ENCODE measurements at regions not wholly inside any gene's neighbourhood (a gene's known extent, or its start where the extent isn't known, plus 50 kb on each side); places are given as distances from the start of the nearest gene placed in this dataset.

DNA sequence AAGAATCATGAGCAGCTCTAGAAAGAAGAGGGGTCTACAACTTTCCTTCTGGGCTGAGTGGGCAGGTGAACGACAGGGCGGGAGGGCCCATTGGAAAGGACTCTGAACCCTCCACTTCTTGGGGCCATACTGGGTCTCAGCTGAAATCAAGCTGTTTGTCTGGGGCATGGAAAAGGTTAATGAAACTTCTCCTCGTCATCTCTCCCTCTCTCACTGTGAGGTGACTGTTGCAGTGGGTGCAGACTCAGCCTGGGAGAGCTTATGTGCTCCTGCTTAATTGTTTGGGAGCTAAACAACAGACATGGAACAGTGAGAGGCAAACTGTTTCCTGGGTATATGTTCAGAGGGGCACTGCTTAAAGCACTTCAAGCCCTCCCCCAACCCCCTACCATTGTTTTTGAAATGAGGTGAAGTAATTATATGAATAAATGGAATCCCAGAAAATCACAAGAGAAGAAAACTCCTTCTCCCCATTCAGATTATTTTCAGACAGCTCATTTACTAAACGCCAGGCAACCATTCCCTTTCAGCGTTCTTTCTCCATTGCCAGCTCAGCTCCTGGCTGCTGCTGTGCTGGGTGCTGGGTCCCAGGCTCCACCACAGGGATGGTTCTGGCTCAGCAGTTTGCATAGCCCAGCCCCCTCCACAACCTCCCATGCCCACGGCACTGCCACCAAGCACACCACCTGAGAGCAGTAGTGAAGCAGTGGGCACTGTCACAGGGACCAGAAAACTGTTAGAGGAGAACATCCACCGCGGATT lies 444.9 kb upstream of the TBL1XR1 start:
- Histone ChIP-seq H3K27me3 (no peaks in the 10 kb centered on the region), H3K36me3 (no peaks in the 10 kb centered on the region), H3K27ac (peak overlapping the region in 2 of 3 donors; percentile 48 to 50), H3K4me3 (replicated peaks in 1 of 3) (no peak overlapping the region), H3K9me3 (no peaks in the 10 kb centered on the region), H3K4me1 (peaks cover 12 to 19% of the 10 kb centered on the region in 2 donors)
- intact Hi-C loops (cut with DNase I) = no loop called here
- TF ChIP-seq, protein P1, sequence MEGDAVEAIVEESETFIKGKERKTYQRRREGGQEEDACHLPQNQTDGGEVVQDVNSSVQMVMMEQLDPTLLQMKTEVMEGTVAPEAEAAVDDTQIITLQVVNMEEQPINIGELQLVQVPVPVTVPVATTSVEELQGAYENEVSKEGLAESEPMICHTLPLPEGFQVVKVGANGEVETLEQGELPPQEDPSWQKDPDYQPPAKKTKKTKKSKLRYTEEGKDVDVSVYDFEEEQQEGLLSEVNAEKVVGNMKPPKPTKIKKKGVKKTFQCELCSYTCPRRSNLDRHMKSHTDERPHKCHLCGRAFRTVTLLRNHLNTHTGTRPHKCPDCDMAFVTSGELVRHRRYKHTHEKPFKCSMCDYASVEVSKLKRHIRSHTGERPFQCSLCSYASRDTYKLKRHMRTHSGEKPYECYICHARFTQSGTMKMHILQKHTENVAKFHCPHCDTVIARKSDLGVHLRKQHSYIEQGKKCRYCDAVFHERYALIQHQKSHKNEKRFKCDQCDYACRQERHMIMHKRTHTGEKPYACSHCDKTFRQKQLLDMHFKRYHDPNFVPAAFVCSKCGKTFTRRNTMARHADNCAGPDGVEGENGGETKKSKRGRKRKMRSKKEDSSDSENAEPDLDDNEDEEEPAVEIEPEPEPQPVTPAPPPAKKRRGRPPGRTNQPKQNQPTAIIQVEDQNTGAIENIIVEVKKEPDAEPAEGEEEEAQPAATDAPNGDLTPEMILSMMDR (IDR thresholded peaks at IDR 0.05) = no peak
- TF ChIP-seq POLR2A (IDR thresholded peaks at IDR 0.05) = peak in 1 of 2 donors; percentile 9
- WGBS, 2 donors = 49 to 51% methylated on average over 6 to 8 of the region's 8 CpGs
- DNase-seq = peak; percentile 66 to 73

DNA sequence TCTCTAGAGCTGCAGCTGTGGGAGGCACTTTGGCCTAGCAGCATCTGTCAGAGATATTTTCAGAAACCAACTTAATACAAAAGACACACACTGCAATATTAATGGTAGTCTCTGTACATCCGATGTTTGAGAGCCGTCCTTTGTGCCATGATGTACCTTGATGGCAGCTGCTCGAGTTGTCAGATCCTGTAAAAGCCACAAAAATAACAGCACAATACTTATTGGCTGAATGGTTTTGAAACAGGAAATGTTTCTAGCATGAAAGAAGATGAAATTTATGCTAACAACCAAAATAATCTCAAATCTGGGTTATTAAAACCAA lies 445.5 kb upstream of the TBL1XR1 start:
- Histone ChIP-seq H3K4me3 (replicated peaks in 1 of 3) (no peak overlapping the region), H3K27ac (peak overlapping the region in 2 of 3 donors; percentile 48 to 50), H3K36me3 (no peaks in the 10 kb centered on the region), H3K27me3 (no peaks in the 10 kb centered on the region), H3K9me3 (no peaks in the 10 kb centered on the region), H3K4me1 (peaks cover 18 to 25% of the 10 kb centered on the region in 2 donors)
- intact Hi-C loops (cut with DNase I) = no loop called here
- DNase-seq = no peak
- WGBS, 2 donors = 72 to 89% methylated on average over 3 of the region's 3 CpGs
- TF ChIP-seq POLR2A (IDR thresholded peaks at IDR 0.05) = no peak
- TF ChIP-seq, protein P1 (IDR thresholded peaks at IDR 0.05) = no peak

DNA sequence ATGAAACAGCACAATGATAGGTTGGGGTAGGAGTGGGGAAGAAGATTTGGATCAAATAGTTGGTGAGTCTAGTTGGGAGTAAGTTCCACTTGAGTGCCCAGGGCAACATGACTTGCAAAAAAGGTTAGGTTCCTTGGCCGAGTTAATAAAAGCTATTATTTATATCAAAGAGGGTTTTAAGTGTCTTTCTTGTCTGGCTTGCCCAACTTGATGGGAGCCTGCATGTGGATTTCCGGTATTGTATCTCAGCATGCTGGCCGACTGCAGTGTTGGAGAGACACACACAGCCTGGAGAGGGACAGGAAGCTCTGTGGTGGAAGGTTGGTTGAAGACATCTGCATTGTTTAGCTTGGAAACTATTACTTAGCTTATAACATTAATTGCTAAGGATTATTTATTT lies 449.5 kb upstream of the TBL1XR1 start:
- TF ChIP-seq, protein P1 (IDR thresholded peaks at IDR 0.05) = no peak
- TF ChIP-seq POLR2A (IDR thresholded peaks at IDR 0.05) = no peak
- Histone ChIP-seq H3K36me3 (no peaks in the 10 kb centered on the region), H3K4me3 (replicated peaks in 1 of 3) (no peak overlapping the region), H3K9me3 (no peaks in the 10 kb centered on the region), H3K27ac (peak overlapping the region in 2 of 3 donors; percentile 41 to 48), H3K4me1 (peaks cover 35 to 45% of the 10 kb centered on the region in 2 donors), H3K27me3 (no peaks in the 10 kb centered on the region)
- DNase-seq = peak; percentile 22 to 28
- 41 to 49% methylated on average over 3 of the region's 3 CpGs for WGBS, 2 donors
- intact Hi-C loops (cut with DNase I) = no loop called here

DNA sequence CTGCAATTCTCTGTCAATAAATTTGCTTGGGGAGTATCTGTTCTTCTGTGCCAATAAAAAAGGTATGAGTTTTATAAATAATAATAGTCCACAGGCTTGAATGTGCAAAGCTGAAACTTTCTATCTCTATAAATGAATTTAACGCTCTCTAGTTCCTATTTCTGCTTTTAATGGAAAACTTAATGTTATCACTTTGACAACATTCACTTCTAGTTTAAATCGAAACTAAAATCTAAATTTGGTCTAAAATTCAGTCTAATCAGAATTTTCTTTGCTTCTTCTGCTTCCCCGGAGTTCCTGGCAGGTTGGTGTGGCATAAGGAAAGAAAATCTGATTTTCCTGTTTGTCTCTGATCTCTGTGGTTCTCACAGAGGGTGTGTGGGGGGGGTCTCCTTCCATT lies 450.1 kb upstream of the TBL1XR1 start:
- Histone ChIP-seq H3K4me3 (replicated peaks in 1 of 3) (no peak overlapping the region), H3K9me3 (no peaks in the 10 kb centered on the region), H3K27me3 (no peaks in the 10 kb centered on the region), H3K4me1 (peaks cover 35 to 46% of the 10 kb centered on the region in 2 donors), H3K27ac (peak overlapping the region; percentile 1 to 48 (median 41)), H3K36me3 (no peaks in the 10 kb centered on the region)
- no peak for DNase-seq
- 79 to 81% methylated on average over 3 of the region's 3 CpGs for WGBS, 2 donors
- TF ChIP-seq POLR2A (IDR thresholded peaks at IDR 0.05) = no peak
- TF ChIP-seq, protein P1 (IDR thresholded peaks at IDR 0.05) = no peak
- intact Hi-C loops (cut with DNase I) = no loop called here

DNA sequence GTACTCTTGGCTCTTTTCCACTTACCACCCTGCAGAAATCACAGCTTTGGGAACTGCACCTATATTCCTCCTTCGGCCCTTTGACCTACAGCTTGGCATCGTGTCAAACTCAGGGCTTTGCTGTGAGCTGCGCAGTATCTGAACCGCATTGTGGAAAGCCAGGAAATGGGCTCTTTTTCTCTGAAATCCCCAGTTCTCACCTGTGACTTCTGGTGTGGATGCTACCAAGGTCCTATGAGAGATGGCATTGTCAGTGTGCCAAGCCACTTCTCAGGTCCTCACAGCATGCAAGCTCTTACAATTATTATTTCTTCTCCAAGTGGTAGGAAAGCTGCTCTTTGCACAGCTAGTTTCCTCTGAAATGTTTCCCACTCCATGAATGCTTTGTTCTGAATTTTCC lies 450.6 kb upstream of the TBL1XR1 start:
- TF ChIP-seq POLR2A (IDR thresholded peaks at IDR 0.05) = no peak
- TF ChIP-seq, protein P1 (IDR thresholded peaks at IDR 0.05) = no peak
- DNase-seq = peak; percentile 88 to 89
- H3K36me3 ChIP-seq = no peaks in the 10 kb centered on the region
- H3K4me1 ChIP-seq = peaks cover 36 to 46% of the 10 kb centered on the region in 2 donors
- H3K27ac ChIP-seq = peak overlapping the region; percentile 1 to 48 (median 41)
- WGBS, 2 donors = 18 to 26% methylated on average over 4 of the region's 4 CpGs
- H3K9me3 ChIP-seq = no peaks in the 10 kb centered on the region
- H3K27me3 ChIP-seq = no peaks in the 10 kb centered on the region
- no peak overlapping the region for H3K4me3 ChIP-seq (replicated peaks in 1 of 3)
- intact Hi-C loops (cut with DNase I) = no loop called here

Data from thyroid gland (tissue), 4 donors.